NCI-H345 treated with DMSO at 0.1 percent for 48 hours (cell line): ENCODE measurements at regions not wholly inside any gene's neighbourhood (a gene's known extent, or its start where the extent isn't known, plus 50 kb on each side); places are given as distances from the start of the nearest gene placed in this dataset.
A peak's percentile ranks its signal among the peaks of the same experiment; 100 is the strongest.
"Not testable (repeated sequence)": the region's sequence is repeated elsewhere in the genome, so short reads cannot be mapped to it uniquely, and the experiment has no call there.

Experiments
- DNase-seq: peaks from one replicate; lab custom pipeline; 2025; ENCODE audit not compliant: unreplicated experiment; lab: John Stamatoyannopoulos, UW

GRCh38 chr12:5260086-5260485 is 171.8 kb upstream of the NTF3 start:
- no peak for DNase-seq

- DNase-seq, result no peak
These were observed 171.3 kb upstream of the NTF3 start for GRCh38 chr12:5260591-5261086.

GRCh38 chr12:5262450-5262849 is 169.5 kb upstream of the NTF3 start:
- no peak for DNase-seq

DNA sequence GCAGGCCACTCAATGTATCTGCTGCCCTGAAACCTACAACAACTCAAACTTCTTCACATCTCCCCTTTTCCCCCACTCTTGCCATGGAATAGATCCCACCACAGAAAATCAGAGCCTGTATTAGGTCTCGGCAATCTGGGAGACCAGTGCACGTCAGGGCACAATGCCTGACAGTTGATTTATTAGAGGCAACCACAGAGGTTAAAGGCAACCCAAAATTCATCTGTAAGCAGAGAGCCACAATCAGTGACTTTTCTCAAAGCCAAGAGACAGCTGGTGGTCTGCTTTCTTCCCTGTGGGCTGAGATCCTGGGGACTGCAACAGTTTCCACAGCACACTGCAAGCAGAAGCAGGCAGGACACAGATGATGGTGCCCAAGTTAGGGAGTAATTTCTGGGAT is 169.0 kb upstream of the NTF3 start:
- no peak for DNase-seq

GRCh38 chr12:5264006-5264405 is 167.9 kb upstream of the NTF3 start:
- DNase-seq, result no peak

DNA sequence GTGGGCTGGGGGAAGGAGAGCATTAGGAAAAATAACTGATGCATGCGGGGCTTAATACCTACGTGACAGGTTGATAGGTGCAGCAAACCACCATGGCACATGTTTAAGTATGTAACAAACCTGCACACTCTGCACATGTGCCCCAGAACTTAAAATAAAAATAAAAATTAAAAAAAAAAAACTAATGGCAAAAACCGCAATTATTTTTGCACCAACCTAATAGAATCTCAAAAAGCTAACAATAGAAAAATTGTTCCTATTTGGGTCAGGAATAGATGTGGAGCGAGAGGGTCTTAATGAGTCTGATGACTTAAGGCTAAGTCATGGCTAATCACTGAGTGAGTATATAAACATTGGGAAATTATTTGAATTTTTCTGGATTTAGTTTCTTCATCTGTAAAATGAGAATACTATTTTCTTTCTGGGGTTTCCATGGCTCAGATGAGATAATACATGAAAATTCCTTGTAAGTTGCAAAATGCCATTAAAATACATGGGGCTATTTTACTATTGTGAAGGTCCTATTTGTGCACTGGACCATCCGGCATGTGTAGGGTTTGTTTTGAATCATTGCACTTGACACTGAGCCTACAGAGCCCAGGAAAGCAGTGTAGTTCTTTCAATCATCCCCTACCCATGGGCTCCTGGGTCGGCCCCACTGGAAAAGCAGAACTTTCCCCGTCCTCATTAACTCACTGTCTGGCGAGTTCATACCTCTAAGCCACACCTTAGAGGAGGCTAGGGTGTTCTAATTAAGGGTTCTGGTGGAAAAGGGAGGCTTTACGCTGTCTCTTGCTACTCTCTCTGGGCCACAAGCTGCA is 164.1 kb upstream of the NTF3 start:
- DNase-seq, result no peak

GRCh38 chr12:5268424-5269210 is 163.3 kb upstream of the NTF3 start:
- DNase-seq, result peak; percentile 81

DNA sequence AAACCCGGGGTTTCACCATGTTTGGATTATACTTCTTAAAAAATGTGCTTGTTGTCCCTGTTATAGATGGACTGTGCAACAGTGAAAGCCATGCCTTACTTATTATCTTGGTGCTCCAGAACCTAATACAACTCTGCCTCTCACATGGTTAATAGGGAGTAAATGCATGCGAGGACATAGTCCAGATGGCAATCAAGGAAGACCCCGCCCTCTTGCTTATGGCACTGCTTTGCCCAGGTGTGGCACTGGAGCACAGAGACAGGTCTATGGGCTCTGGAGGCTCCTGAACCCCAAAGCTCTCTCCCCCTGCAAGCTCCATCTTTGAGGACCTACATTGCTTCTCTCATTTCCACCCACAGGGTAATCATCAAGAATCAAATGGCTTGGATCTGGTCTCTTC is 162.1 kb upstream of the NTF3 start:
- no peak for DNase-seq

DNA sequence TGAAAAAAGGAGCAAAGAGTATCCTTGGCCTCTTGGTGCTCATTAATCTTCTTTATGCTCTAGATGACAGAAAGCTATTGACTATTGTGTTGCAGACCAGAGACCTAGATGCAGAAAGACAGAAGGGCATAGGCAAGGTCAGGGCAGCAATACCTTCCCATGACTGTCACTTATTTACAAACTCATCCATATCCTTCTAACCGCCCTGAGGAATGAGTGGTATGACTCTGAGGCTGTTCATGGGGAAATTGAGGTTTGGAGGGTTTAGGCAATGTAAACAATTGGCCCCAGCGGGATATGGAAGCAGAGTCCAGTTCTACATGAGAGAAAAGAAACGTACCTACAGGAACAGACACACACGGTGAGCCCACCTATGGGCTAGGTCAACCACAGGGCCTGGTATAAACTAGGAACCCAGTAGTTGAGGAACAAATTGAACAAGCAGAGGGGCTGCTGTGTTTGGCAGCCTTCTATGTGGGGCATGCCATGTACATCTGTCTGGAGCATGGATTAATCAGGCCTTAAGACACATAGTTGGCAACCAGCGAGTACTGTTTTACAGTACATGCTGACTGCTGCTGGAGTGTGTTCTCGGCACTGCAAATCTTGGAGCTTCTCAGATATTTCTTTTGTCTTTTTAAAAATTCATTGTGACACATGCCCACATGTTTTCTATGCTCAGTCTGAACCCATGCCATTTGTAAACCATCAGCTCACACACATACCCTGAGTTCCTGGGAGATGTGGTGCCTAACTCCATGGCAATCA is 159.7 kb upstream of the NTF3 start:
- DNase-seq, result no peak

DNA sequence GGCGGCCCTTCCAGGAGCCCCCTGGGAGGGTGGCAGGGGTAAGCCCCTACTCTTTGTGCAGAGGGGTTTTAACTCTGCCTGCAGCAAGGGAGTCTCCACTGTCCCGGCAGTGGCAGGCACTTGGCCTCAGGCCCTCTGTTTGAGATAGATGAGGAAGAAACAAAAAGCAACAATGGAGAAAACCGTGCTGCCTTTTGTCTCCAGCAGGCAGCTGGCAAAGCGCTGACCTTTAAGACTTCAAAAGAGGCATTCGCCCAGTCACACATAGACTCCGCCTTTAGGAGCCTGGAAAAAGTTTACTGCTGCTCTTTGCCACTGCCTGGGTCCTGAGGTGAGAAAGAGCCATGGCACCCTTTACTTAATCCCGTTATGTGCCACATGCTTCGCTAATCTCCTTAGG is 158.2 kb upstream of the NTF3 start:
- no peak for DNase-seq

GRCh38 chr12:5276327-5276880 is 155.5 kb upstream of the NTF3 start:
- peak; percentile 82 for DNase-seq

GRCh38 chr12:5280086-5280485 is 151.8 kb upstream of the NTF3 start:
- DNase-seq, result no peak

GRCh38 chr12:5290368-5290767 is 141.5 kb upstream of the NTF3 start:
- not testable (repeated sequence) for DNase-seq

DNA sequence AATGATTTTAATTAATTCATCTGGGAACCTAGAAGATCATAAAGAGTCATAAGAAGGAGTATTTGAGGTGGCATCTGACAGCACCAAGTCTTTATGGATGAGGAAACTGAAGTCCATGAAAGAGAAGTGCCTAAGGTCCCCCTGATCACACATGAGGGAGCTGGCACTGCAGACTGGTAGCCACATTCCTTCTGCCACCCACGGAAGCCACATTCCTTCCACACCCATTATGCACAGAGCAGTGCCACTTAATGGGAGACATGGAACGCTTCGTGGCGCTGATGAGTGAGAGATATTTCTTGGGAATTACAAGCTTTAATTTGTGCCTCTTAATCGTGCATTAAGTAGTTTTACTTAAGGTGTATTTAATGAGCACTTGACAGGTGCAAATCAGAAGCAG is 139.3 kb upstream of the NTF3 start:
- no peak for DNase-seq

- no peak for DNase-seq
These were observed 138.1 kb upstream of the NTF3 start for GRCh38 chr12:5293773-5294172.

GRCh38 chr12:5294274-5295070 is 137.4 kb upstream of the NTF3 start:
- no peak for DNase-seq

- DNase-seq, result no peak
These were observed 136.8 kb upstream of the NTF3 start for GRCh38 chr12:5295151-5295550.

- DNase-seq, result no peak
These were observed 135.9 kb upstream of the NTF3 start for GRCh38 chr12:5295996-5296395.

- DNase-seq, result no peak
These were observed 130.4 kb upstream of the NTF3 start for GRCh38 chr12:5301539-5301938.

DNA sequence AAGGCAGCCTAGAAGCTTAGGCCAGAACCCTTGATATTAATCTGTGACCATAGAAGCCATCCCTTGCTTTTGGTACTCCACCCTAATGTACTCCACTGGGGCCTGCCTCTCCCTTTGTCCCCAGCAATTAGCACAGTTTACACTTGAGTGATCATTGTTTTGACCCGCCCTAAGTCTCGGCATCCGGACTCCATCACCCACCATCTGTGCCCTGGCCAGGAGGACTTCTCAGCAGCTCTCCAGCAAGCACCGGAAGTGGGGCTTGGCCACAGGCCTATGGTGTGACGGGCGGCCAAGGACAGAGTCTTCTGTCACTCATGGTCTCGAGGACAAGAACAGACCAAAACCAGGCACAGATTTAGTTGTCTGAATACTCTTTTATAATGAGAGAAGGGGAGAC is 126.5 kb upstream of the NTF3 start:
- DNase-seq, result no peak
